Stimulated activated effector memory CD8-positive, alpha-beta T cell treated with anti-CD3 and anti-CD28 coated beads, Interleukin-12 subunit alpha, Interleukin-12 subunit beta, amount 100 ng/mL, for 72 hours (primary cell): ENCODE measurements at regions not wholly inside any gene's neighbourhood (a gene's known extent, or its start where the extent isn't known, plus 50 kb on each side); places are given as distances from the start of the nearest gene placed in this dataset.
A peak's percentile ranks its signal among the peaks of the same experiment; 100 is the strongest.

Source experiments
- ATAC-seq: fragments of 150-1000 bp; cut with Tn5 transposase; 2 replicates; pipeline ENCODE4 v1.10.0; 2021
- DNase-seq, 2 donors: peaks; one replicate each; pipeline ENCODE4 v3.0.0; 2021 to 2022; ENCODE audit warnings: low spot score in 2 of 2
- H3K27ac Mint-ChIP-seq: one replicate; pipeline ENCODE4 v1.8.0; 2022; ENCODE audit warnings: mild to moderate bottlenecking, mixed read lengths
- H3K36me3 Mint-ChIP-seq: one replicate; pipeline ENCODE4 v1.8.0; 2022; ENCODE audit warnings: mild to moderate bottlenecking, mixed read lengths
- H3K4me1 Mint-ChIP-seq: one replicate; pipeline ENCODE4 v1.8.0; 2022; ENCODE audit warnings: mixed read lengths
- H3K4me3 Mint-ChIP-seq: one replicate; pipeline ENCODE4 v1.8.0; 2022; ENCODE audit warnings: mild to moderate bottlenecking, mixed read lengths
- H3K9me3 Mint-ChIP-seq: one replicate; pipeline ENCODE4 v1.8.0; 2022; ENCODE audit warnings: mixed read lengths

DNA sequence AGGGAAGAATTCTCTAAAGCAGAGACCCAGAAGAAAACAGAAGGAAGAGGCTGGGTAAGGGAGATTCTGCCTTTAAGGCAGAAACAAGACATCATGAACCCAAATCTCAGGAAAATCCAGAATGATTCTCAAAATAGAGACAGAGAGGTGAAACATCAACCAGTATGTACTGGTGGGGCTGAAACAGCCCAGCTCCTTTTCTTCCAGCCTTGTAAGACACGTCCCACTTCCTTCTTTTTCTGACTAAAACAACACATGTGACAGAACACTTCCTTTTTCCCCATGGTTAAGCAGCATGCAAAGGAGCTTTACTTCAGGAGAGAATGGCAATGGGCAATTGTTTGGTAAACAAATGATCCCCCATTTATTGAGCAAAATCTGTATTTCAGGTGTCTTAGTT is 230.8 kb upstream of the NR4A3 start:
- DNase-seq (no peak), ATAC-seq (no peak)
- H3K4me3 Mint-ChIP-seq, result no peak overlapping the region
- no peaks in the 10 kb centered on the region for H3K9me3 Mint-ChIP-seq
- no peaks in the 10 kb centered on the region for H3K36me3 Mint-ChIP-seq
- no peak overlapping the region for H3K27ac Mint-ChIP-seq
- H3K4me1 Mint-ChIP-seq, result peaks cover 4% of the 10 kb centered on the region

DNA sequence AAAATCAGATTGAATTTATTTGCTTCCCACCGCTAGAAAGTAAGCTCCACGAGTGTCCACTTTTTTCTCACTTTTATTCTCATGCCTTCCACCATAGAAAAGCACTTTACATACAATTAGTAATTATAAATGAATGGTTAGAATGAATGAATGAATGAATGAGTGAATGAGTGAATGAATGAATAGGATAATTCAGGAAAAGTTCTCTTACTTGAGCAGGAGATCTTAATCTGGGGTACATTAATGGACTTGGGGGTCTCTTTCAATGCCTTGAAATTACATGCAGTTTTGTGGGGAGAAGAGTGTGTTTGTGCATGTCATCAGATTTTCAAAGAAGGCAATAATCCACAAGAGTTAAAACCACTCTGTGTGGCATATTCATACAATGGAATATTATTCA is 229.9 kb upstream of the NR4A3 start:
- ATAC-seq (no peak), DNase-seq (no peak)
- no peaks in the 10 kb centered on the region for H3K36me3 Mint-ChIP-seq
- H3K4me3 Mint-ChIP-seq, result no peak overlapping the region
- no peaks in the 10 kb centered on the region for H3K9me3 Mint-ChIP-seq
- H3K27ac Mint-ChIP-seq, result no peak overlapping the region
- peaks cover 6% of the 10 kb centered on the region for H3K4me1 Mint-ChIP-seq

DNA sequence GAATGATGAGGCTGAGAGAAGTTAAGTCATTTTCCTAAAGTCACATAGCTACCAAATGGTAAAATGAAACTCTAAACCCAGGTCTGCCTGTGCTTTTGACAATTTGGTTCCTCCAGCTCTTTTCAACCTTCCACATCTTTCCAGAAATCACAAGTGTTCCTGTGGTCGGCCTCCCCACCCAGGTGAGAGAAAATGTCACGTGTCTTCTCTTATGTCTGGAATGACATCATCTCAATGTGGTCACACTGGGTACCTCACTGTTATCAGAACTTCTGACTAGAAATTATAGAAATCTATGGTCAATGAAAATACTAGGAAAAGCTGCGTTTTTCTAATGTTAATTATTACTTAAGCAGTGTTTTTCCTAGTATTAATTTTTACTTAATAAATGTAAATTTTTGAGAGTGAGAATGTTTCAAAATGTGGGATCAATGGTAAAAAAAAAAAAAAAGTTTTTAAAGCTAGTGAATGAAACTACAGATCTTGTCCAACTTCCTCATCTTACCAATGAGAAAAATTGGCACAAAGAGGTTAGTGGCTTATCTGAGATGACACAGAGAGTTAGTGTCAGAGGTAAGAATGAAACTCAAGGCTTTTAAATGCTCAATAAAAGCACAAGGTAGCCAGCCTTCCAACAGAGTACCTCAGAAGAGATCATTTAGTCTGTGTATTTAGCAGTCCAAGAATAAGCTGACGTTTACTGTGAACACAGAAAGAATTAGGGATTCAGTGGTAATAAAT is 228.7 kb upstream of the NR4A3 start:
- Mint-ChIP-seq H3K4me3 (no peak overlapping the region), H3K4me1 (peaks cover 6% of the 10 kb centered on the region), H3K9me3 (no peaks in the 10 kb centered on the region), H3K36me3 (no peaks in the 10 kb centered on the region), H3K27ac (no peak overlapping the region)
- ATAC-seq, result no peak
- DNase-seq, result no peak

DNA sequence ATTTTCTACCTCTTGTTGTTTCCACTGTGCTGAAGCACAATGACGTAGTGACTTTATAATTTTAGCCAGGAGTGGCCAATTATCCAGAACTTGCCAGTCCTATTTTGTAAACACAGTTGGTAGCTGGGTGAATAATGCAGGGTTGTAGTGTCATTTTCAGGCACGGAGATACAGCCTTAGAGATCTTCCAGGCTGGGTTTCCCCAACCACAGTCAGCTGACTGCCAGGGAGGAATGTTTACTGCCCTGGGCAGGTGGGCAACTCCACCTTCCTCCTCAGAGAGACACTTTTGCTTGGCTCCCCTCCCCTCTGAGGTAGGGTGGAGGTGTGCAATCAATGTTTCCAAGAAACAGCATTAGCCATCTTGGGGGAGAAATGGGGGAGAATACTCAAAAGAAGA is 228.1 kb upstream of the NR4A3 start:
- Mint-ChIP-seq H3K4me3 (no peak overlapping the region), H3K27ac (no peak overlapping the region), H3K36me3 (no peaks in the 10 kb centered on the region), H3K9me3 (no peaks in the 10 kb centered on the region), H3K4me1 (peaks cover 6% of the 10 kb centered on the region)
- DNase-seq (no peak), ATAC-seq (no peak)

DNA sequence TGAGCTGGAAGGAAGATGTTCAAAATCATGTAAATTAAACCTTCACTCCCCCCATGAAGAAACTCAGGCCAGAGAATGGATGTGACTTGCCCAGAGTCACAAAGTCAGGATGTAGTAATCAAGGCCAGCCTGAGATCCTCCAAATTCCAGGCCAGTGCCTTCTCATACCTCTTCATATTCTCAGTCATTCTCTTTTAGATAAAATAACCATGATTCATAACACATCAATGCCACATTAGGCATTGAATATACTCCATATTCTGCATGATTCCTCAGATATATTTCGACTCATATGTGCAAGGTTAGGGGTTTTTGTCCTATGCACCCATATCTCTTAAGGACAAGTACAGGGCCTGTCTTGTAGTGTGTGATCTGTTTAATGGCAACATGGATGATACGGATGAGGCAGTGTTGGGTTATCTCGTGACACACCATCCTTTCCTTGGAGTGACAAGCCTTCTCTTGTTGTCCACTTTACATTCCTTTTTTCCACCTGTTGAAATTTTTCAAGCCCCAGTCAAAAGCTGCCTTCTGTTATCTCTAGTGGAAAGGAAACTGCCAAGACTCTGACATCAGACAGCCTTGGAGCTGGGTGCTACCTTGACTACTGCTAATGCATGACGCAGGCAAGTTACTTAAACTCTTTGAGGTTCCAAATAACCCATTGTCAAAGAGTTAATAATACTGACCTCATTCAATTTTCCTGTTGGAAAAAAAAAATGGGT is 227.5 kb upstream of the NR4A3 start:
- Mint-ChIP-seq H3K4me3 (no peak overlapping the region), H3K36me3 (no peaks in the 10 kb centered on the region), H3K4me1 (peaks cover 6% of the 10 kb centered on the region), H3K27ac (no peak overlapping the region), H3K9me3 (no peaks in the 10 kb centered on the region)
- DNase-seq, result no peak
- no peak for ATAC-seq

DNA sequence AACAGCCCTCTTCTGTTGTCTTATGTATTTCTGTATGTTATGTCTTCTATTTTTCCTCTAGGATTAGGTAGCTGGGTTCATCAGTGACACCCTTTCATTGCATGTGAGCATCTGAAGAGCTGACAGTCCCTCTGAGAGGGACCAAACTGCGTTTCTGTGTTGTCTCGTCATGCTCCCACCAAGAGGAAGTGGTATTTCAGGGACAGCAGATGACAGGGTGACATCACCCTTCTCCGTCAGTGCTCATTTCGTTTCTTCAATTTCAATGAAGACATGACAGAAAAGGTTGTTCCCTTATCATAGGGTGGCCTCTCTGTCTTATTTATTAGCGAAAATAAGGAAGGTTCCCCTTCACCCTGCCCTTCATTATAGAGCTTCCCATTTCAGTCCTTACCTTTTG is 225.9 kb upstream of the NR4A3 start:
- Mint-ChIP-seq H3K36me3 (no peaks in the 10 kb centered on the region), H3K27ac (no peak overlapping the region), H3K9me3 (no peaks in the 10 kb centered on the region), H3K4me3 (no peak overlapping the region), H3K4me1 (peaks cover 6% of the 10 kb centered on the region)
- DNase-seq (no peak), ATAC-seq (peak; percentile 89)

DNA sequence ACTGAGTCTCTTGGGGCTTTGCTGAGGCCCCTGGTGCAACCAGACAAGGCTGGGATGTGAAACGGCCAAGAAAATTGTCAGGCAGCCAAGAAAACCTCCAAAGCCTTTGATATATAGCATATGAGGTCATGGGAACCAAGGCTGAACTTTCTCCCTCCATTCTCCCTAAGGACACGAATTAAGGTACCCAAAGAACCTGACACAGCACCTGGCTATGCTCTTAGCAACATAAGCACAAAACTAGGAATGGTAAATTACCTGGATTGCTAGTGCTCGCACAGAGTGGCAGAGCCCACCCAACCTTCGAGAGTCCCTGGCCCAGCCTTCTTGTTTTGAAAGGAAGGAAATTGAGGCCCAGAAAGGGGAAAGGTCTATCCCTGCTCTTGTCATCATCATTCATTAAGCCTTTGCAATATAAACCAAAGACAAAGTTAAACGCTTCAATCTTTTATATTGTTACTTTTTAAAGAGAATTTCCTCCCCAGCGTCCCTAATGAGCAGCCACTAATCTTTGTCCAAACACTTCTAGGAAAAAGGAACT is 220.0 kb upstream of the NR4A3 start:
- Mint-ChIP-seq H3K36me3 (no peaks in the 10 kb centered on the region), H3K4me1 (peaks cover 6% of the 10 kb centered on the region)
- no peak for ATAC-seq

DNA sequence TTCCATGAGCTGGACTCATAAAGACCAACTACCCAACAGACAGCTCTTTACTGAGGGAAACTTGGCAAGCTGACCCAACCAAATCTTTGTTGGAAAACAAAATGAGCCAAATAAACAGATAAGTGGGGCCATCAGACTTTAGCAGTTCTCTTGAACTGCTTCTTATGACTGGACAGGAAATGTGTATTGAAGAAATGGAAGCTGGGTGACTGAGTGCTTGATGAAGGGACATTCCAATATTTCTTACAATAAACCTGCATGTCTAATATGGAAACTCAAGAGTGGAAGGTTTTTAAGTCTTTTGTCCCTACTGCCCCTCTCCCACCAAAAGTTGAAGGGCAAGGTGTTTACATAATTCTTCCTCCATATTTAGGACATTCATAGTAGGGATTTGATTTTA is 218.8 kb upstream of the NR4A3 start:
- DNase-seq (no peak), ATAC-seq (peak; percentile 69)
- Mint-ChIP-seq H3K27ac (no peak overlapping the region), H3K9me3 (no peaks in the 10 kb centered on the region), H3K4me3 (no peak overlapping the region), H3K36me3 (no peaks in the 10 kb centered on the region), H3K4me1 (peaks cover 6% of the 10 kb centered on the region)

More for the DNA sequence above, 220.0 kb upstream of the NR4A3 start:
- H3K27ac Mint-ChIP-seq, result no peak overlapping the region
- no peak overlapping the region for H3K4me3 Mint-ChIP-seq
- no peaks in the 10 kb centered on the region for H3K9me3 Mint-ChIP-seq
- no peak for DNase-seq

DNA sequence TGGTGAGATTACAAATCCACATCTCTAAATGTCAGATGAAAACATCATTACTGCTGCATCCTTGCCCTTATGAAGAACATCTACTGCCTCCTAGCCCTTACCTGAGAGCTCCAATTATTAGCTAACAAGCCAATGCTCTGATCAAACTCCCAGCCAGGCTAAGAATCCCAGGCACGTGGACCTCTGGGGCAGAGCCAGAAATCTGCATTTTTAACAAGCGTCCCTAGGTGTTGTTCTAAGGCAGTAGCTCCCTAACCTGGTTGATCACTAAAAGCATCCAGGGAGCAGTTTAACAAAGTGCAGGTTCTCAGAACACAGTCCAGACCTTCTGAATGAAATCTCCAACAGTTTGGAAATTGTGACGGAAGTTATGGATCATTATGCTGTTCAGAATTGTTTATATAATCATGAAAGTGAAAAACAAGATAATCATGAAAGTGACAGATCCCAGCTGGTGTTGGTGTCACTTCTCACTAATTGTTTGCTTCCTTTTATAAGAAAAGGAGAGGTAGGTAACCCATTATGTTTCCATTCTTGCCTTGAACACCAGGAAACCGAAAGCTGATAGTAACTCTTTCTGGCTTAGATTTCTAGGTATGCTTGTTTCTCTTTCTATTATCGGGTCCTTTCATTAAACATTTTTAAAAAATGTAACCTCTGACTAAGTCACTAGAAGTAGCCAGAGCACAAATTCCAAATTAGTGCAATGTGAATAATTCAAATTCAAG is 216.5 kb upstream of the NR4A3 start:
- DNase-seq (no peak), ATAC-seq (no peak)
- Mint-ChIP-seq H3K4me3 (no peak overlapping the region), H3K9me3 (no peaks in the 10 kb centered on the region), H3K4me1 (peaks cover 6% of the 10 kb centered on the region), H3K36me3 (no peaks in the 10 kb centered on the region), H3K27ac (no peak overlapping the region)

DNA sequence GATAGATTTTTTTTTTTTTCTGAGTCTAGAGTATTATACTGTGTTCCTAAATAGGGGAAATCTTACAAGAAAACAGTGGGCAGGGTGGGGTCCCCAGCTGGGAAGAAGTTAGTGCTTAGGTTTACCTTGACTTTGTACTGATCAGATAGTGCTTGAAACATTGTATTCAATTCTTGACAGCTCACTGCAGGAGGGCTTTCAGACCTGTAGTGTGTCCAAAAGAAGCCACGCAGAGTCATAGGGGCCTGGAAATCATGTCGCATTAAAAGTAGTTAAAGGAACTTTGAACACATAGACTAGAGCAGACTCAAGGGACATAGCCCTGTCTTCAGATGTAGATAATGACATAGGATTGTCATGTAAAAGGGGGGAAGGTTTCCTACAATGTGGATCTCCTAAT is 215.4 kb upstream of the NR4A3 start:
- ATAC-seq (no peak), DNase-seq (no peak)
- Mint-ChIP-seq H3K9me3 (no peaks in the 10 kb centered on the region), H3K36me3 (no peaks in the 10 kb centered on the region), H3K27ac (no peak overlapping the region), H3K4me3 (no peak overlapping the region), H3K4me1 (peaks cover 6% of the 10 kb centered on the region)

DNA sequence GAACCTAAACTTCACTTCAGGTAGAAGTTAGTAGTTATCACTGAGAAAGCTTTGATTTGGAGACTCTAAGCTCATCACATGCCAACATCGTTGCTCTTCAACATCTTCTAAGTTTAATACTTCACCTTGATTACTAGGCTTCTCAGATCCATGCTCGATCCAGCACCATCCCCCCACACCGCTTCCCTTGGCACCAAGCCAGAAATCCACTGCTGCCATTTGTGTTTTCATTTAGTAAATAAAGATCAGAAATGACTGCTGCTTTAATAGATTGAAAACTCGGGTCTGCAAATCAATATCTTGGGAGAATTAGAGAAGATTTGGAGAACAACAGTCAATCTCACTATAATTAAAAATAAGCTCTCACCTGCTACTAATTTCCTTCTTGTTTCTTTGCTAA is 214.7 kb upstream of the NR4A3 start:
- DNase-seq, result no peak
- Mint-ChIP-seq H3K4me1 (peaks cover 6% of the 10 kb centered on the region), H3K9me3 (no peaks in the 10 kb centered on the region), H3K4me3 (no peak overlapping the region), H3K36me3 (no peaks in the 10 kb centered on the region), H3K27ac (no peak overlapping the region)
- no peak for ATAC-seq

DNA sequence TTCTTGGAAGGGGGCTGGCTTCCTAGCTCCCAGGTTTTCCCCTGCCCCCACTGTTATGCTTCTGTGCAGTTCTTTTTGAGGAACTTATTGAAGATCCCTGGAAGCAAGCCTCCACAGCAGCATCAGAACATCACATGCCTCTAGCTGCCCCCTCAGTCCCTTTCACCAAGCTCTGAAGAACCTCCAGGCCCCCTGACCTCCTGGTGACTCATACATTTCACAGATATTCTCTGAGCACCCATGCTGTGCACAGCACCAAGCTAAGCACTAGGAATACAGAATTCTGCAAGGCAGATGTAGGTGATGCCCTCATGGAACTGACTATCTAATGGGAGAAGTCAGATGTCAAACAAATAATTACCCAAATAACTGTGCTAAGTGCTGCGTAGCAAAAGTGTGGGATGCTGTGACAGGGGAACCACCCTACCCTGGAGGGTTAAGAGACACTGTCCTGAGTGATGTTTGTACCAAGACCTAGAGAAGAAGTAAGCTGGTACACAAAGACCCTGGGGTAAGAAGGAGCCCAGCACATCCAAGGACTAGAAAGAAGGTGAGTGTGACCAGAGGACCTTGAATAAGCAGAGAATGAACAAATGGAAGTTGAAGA is 213.7 kb upstream of the NR4A3 start:
- no peaks in the 10 kb centered on the region for H3K4me1 Mint-ChIP-seq
- no peak for DNase-seq
- no peaks in the 10 kb centered on the region for H3K36me3 Mint-ChIP-seq
- ATAC-seq, result peak; percentile 33
- H3K9me3 Mint-ChIP-seq, result no peaks in the 10 kb centered on the region
- no peak overlapping the region for H3K4me3 Mint-ChIP-seq
- H3K27ac Mint-ChIP-seq, result no peak overlapping the region

DNA sequence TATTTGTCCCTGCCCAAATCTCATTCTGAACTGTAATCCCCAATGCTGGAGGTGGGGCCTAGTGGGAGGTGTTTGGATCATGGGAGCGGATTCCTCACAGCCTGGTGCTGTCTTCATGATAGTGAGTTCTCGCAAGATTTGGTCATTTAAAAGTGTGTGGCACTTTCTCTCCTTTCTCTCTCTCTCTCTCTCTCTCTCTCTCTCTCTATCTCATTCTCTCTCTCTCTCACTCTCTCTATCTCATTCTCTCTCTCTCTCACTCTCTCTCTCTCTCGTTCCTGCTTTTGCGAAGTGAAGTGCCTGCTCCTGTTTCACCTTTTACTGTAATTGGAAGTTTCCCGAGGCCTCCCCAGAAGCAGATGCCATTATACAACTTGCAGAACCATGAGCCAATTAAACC is 207.3 kb upstream of the NR4A3 start:
- Mint-ChIP-seq H3K4me1 (no peaks in the 10 kb centered on the region), H3K9me3 (no peaks in the 10 kb centered on the region), H3K4me3 (no peak overlapping the region), H3K36me3 (no peaks in the 10 kb centered on the region), H3K27ac (no peak overlapping the region)
- DNase-seq, result no peak
- no peak for ATAC-seq

DNA sequence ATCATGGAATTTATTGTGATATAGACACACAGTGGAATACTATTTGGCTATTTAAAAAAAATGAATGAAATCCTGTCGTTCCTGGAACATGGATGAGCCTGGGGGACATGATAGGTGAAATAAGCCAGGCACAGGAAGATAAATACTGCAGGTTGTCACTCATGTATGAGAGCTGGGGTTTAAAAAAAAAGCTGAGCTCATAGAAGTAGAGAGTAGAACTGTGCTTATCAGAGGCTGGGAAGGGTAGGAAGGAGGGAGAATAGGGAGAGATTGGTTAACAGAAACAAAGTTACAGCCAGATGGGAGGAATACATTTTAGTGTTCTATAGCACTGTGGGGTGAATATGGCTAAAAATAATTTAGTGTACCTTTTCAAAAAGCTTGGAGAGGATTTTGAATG is 200.6 kb upstream of the NR4A3 start:
- no peaks in the 10 kb centered on the region for H3K36me3 Mint-ChIP-seq
- no peaks in the 10 kb centered on the region for H3K4me1 Mint-ChIP-seq
- no peak for DNase-seq
- H3K9me3 Mint-ChIP-seq, result no peaks in the 10 kb centered on the region
- H3K27ac Mint-ChIP-seq, result no peak overlapping the region
- ATAC-seq, result no peak
- H3K4me3 Mint-ChIP-seq, result no peak overlapping the region

DNA sequence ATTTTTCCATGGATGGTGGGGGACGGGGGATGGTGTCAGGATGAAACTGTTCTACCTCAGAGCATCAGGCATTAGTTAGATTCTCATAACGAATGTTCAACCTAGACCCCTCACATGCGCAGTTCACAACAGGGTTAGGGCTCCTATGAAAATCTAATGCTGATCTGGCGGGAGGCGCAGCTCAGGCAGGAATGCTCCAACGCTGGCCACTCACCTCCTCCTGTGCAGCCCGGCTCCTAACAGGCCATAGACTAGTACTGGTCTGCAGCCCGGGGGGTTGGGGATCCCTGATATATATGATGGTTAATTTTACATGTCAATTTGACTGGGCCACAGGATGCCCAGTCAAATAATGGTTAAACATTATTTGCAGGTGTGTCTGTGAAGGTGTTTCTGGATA is 199.0 kb upstream of the NR4A3 start:
- DNase-seq (no peak), ATAC-seq (no peak)
- Mint-ChIP-seq H3K9me3 (no peaks in the 10 kb centered on the region), H3K4me1 (no peaks in the 10 kb centered on the region), H3K36me3 (no peaks in the 10 kb centered on the region), H3K4me3 (no peak overlapping the region), H3K27ac (no peak overlapping the region)
